Stimulated activated CD4-positive, alpha-beta T cell treated with anti-CD3 and anti-CD28 coated beads, TNF-alpha, amount 100 ng/mL, for 24 hours (primary cell): ENCODE measurements at regions not wholly inside any gene's neighbourhood (a gene's known extent, or its start where the extent isn't known, plus 50 kb on each side); places are given as distances from the start of the nearest gene placed in this dataset.
"Not testable (repeated sequence)": the region's sequence is repeated elsewhere in the genome, so short reads cannot be mapped to it uniquely, and the experiment has no call there.

Source experiments
- DNase-seq, 3 experiments: peaks; one replicate each; pipeline ENCODE4 v3.0.0-alpha.2; 2020; ENCODE audit warnings: low read depth in 3 of 3

GRCh38 chr12:25424211-25424731 is 128.8 kb downstream of the LMNTD1 start:
- no peak for DNase-seq

DNA sequence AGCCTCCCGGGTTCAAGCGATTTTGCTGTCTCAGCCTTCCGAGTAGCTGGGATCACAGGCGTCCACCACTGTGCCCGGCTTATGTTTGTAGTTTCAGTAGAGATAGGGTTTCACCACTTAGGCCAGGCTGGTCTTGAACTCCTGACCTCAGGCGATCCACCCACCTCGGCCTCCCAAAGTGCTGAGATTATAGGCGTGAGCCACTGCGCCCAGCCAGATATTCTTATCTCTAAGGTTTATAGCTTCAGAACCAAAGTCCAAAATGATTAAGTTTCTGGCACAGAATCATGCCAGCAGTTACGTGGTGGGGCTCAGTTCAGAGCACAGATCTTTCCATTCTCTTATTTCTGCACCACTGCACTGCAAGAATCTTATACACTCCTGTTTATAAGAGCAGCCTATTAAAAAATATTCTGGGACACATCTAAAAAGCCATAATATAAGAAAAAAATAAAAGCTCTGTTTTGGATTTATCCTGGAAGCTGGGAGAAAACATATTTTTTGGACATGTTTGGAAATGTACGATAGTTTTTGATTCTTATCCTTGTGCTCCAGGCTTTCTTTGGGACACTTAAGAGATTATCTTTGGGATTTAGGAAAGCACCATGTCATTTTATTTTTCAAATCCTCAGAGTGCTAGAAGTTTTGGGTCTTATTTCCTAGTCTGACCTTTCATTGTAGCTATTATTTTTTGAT is 129.6 kb downstream of the LMNTD1 start:
- DNase-seq = no peak

- no peak for DNase-seq
Measured at GRCh38 chr12:25422241-25422640, 130.8 kb downstream of the LMNTD1 start.

DNA sequence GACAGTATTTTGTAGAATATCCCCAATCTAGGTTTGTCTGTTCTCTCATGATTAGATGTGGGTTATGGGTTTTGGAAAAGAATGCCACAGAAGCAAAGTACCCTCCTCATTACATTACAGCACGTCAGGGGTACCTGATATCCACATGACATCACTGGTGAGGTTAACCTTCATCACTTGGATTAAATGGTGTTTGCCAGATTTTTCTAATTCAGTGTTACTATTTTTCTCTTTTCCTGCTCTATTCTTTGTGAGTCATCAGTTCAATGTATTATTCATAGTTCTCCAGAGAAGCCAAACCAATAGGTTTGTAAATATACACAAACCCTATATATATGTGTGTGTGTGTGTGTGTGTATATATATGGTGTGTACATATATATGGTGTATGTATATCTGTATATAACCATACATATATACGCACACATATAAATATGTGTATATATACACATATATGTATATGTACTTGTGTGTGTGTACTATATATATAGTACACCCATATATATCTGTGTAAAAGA is 131.4 kb downstream of the LMNTD1 start:
- DNase-seq = no peak

DNA sequence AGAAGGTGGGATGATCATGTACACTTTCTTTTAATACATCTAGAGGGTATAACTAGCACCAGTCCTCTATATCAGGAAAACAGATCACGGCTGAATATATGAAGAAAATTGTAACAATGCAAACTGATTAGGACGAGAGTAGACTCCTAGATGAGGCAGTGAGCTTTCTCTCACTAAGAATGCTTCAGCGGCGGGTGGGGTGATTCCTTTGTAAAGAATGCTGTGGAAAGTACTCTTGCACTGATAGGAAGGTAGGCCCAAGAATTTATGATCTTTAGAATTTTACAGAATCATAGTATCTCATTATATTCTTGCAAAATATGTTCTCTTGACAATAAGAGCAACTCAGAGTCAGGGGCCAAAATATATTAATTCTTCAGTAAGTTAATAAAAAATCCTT is 133.0 kb downstream of the LMNTD1 start:
- DNase-seq = no peak

DNA sequence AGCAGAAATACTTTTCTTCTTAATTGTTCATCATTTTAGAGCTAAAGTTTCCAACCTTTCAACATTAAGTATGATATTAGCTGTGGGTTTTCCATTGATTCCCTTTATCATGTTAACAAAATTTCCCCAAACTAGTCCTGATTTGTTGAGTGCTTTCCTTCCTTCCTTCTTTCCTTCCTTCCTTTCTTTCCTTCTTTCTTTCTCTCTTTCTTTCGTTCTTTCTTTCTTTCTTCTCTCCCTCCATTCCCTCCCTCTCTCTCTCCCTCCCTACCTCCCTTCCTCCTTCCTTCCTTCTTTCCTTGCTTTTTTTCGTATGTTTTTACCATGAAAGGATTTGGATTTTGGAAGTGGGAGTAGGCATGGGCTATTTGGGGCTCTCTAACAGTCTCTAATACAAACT is 133.5 kb downstream of the LMNTD1 start:
- no peak for DNase-seq

DNA sequence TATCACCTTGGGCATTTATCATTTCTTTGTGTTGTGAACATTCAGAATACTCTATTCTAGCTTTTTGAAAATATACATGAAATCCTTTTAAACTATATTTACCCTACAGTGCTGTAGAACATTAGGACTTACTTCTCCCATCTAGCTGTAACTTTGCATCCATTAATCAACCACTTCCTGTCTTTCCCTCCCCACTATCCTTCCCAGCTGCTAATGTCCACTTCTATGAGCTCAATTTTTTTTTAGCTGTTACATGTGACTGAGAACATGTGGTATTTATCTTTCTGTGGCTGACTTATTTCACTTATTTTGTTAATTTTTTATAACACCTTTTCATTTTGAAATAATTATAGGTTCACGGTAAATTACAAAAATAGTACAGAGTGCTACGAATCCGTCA is 136.0 kb downstream of the LMNTD1 start:
- DNase-seq = no peak

- no peak for DNase-seq
Measured at GRCh38 chr12:25416516-25416915, 136.6 kb downstream of the LMNTD1 start.

- no peak for DNase-seq
Measured at GRCh38 chr12:25415004-25415403, 138.1 kb downstream of the LMNTD1 start.

- DNase-seq = no peak
Measured at GRCh38 chr12:25412735-25413134, 140.3 kb downstream of the LMNTD1 start.

DNA sequence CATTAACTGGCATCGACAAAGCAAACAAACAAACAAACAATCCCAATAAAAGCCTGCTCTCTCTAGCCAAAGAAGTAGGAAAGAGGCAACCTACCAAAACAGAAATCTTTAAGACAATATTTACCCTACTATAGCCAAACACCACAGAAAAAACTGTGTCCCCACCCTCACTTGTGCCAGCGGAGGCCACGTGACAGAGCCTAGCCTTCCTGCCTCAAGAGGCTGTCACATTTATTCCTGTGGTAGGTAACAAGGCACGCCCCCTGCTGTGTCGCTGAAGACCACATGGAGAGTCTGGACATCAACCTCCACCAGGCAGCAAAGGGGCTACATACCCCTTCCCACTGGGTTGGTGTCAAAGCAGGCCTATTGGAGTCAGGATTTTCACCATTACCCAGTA is 148.1 kb downstream of the LMNTD1 start:
- no peak for DNase-seq

- no peak for DNase-seq
Measured at GRCh38 chr12:25401547-25402345, 151.0 kb upstream of the KRAS start.

DNA sequence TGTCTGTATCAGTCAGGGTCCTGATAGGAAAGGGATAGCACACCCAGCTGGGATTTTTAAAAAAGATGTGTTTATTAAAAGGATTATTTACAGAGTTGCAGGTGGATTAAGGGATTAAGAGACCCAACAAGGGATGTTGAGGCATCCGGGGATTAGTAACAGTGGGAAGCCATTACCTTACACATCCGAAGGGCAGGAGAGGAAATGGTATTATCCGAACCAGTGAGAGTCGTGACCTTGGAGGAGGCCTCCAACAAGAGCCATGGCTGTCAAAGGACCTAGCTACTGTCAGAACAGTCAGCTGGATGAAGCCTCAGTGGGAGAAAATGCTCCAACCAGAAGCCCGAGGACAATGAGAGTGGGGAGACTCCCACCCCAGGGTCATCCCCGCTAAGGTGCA is 146.3 kb upstream of the KRAS start:
- no peak for DNase-seq

GRCh38 chr12:25395227-25395626 is 144.5 kb upstream of the KRAS start:
- DNase-seq = no peak

GRCh38 chr12:25394775-25395174 is 144.0 kb upstream of the KRAS start:
- DNase-seq = not testable (repeated sequence)

DNA sequence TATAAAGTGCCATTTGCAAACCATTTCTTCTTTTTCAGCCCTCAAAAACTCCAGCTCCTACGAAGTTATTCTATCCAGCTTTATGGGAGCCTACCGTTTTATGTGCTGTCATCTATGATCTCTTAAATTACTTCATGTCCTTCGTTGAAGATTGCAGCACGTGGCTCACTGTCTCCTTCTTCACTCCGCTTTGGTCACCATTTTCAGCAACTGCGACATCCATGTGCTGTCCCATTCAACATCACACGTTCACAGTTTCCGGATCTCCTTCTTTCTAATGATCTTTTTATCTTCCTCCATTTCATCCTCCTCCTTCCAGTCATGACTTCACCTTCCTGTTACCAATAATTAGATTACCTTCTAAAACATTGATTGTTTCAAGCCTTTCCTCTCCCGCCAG is 143.3 kb upstream of the KRAS start:
- DNase-seq = no peak

GRCh38 chr12:25391346-25391745 is 140.6 kb upstream of the KRAS start:
- DNase-seq = not testable (repeated sequence)

DNA sequence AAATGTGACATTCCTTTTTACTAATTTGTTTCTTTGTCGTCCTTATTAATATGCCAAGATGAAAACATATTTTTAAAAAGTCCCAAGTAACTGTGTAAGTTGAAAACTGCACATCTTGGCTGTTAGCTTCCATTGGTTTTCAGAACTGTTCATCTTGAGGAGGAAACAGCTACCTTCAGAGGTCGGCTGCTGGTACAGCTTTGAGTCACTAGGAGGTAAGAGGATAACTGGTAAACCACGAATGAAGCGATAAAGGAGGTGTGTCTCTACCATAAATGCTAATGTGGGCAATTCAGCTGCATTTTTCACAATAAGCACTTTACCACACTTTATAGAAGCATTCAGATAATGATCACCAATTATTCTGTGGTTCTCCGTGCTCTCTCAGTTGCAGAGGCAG is 137.5 kb upstream of the KRAS start:
- peak in 1 of 3 experiments; percentile 42 for DNase-seq

DNA sequence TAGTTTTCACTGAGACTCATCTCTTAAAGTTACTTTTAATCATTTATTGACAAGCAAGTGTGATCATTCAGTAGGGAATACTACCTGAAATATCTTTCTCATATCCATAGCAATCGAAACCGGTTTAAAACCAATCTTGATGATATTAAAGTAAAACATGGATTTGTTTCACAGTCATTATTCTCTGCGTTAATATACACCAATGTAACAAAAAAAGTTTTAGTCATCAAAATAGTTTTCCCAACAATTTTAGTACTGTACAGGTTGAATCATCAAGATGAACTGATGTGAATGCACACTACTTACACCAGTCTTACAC is 137.0 kb upstream of the KRAS start:
- DNase-seq = no peak

GRCh38 chr12:25386831-25387731 is 136.4 kb upstream of the KRAS start:
- DNase-seq = peak; percentile 43 to 72 (median 61)

DNA sequence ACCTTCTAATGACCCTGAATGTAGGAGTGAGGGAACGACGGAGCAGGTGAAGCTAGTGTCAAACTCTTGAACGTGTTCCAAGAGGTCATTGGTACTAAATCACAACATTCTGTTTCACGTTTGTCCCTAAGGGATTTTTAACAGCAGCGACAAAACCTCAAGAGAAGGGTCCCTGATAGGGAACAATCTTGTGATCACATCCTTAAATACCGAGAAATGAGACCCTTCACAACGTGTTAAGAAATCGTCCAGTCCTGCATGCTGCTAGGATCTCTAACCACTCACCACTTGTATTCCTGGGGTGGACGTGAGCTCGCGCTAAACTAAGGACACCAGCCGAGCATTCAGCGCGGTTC is 134.1 kb upstream of the KRAS start:
- no peak for DNase-seq
